ENCODE measurements at regions not wholly inside any gene's neighbourhood (a gene's known extent, or its start where the extent isn't known, plus 50 kb on each side); places are given as distances from the start of the nearest gene placed in this dataset.

- POLR2A ChIA-PET: no interaction called here
- TF ChIP-seq E2F5 (CRISPR knock-in tag; IDR thresholded peaks at IDR 0.05) (no peak), NR2C2 (CRISPR knock-in tag; IDR thresholded peaks at IDR 0.05) (no peak), NFE2L1 (CRISPR knock-in tag; IDR thresholded peaks at IDR 0.05) (no peak), TP53 (CRISPR knock-in tag; IDR thresholded peaks at IDR 0.05) (no peak), ZNF232 (CRISPR knock-in tag; IDR thresholded peaks at IDR 0.05) (no peak), TCF7 (CRISPR knock-in tag; IDR thresholded peaks at IDR 0.05; ENCODE audit: low read depth) (no peak), ZSCAN18 (CRISPR knock-in tag; IDR thresholded peaks at IDR 0.05) (no peak), CTCF (IDR thresholded peaks at IDR 0.05) (no peak), NR3C1 (CRISPR knock-in tag; conservative IDR thresholded peaks at IDR 0.05; ENCODE audit: low read depth) (no peak), IRF2 (CRISPR knock-in tag; IDR thresholded peaks at IDR 0.05; ENCODE audit: borderline replicate concordance, low read depth) (no peak), SMAD4 (CRISPR knock-in tag; IDR thresholded peaks at IDR 0.05) (no peak), NFATC4 (CRISPR knock-in tag; IDR thresholded peaks at IDR 0.05) (no peak), RELA (CRISPR knock-in tag; IDR thresholded peaks at IDR 0.05; ENCODE audit: borderline replicate concordance) (no peak), RORB (CRISPR knock-in tag; IDR thresholded peaks at IDR 0.05) (no peak), FOXJ3 (CRISPR knock-in tag; IDR thresholded peaks at IDR 0.05; ENCODE audit: borderline replicate concordance) (no peak)
- Mint-ChIP-seq H3K4me1 (peaks cover 5% of the 10 kb centered on the region), H3K9me3 (peaks cover 29% of the 10 kb centered on the region), H3K27me3 (ENCODE audit: low read depth) (no peaks in the 10 kb centered on the region), H3K4me3 (no peak overlapping the region), H3K36me3 (no peaks in the 10 kb centered on the region), H3K27ac (no peak overlapping the region)
- CTCF ChIA-PET: no interaction called here
- ATAC-seq (no peak), DNase-seq (ENCODE audit: low spot score) (no peak)
Observed at GRCh38 chr11:127972816-127973215, 614.5 kb downstream of the ETS1 start.

- peaks cover 5% of the 10 kb centered on the region for H3K4me1 Mint-ChIP-seq
- TF ChIP-seq JAZF1 (CRISPR knock-in tag; IDR thresholded peaks at IDR 0.05): no peak
- no peak for TF ChIP-seq ZNF138 (CRISPR knock-in tag; conservative IDR thresholded peaks at IDR 0.05)
- TF ChIP-seq CREB1 (CRISPR knock-in tag; IDR thresholded peaks at IDR 0.05): no peak
- no peak for TF ChIP-seq ZNF425 (CRISPR knock-in tag; conservative IDR thresholded peaks at IDR 0.05)
- TF ChIP-seq PRDM15 (CRISPR knock-in tag; IDR thresholded peaks at IDR 0.05): no peak
- TF ChIP-seq ARID4B (CRISPR knock-in tag; IDR thresholded peaks at IDR 0.05; ENCODE audit: borderline replicate concordance): no peak
- no peak for TF ChIP-seq FOXK1 (CRISPR knock-in tag; IDR thresholded peaks at IDR 0.05)
- no peak for TF ChIP-seq HMGA2 (CRISPR knock-in tag; IDR thresholded peaks at IDR 0.05)
- no peak for TF ChIP-seq ZNF232 (CRISPR knock-in tag; IDR thresholded peaks at IDR 0.05)
- no peak for TF ChIP-seq KAT7 (CRISPR knock-in tag; IDR thresholded peaks at IDR 0.05; ENCODE audit: borderline replicate concordance)
Observed at GRCh38 chr11:127971448-127971847, 615.9 kb downstream of the ETS1 start.

More at GRCh38 chr11:127971448-127971847, 615.9 kb downstream of the ETS1 start:
- ChIA-PET POLR2A (no interaction called here), CTCF (no interaction called here)
- H3K4me3 Mint-ChIP-seq: no peak overlapping the region
- no peaks in the 10 kb centered on the region for H3K27me3 Mint-ChIP-seq (ENCODE audit: low read depth)
- H3K9me3 Mint-ChIP-seq: peaks cover 20% of the 10 kb centered on the region
- H3K36me3 Mint-ChIP-seq: no peaks in the 10 kb centered on the region
- ATAC-seq (no peak), DNase-seq (ENCODE audit: low spot score) (no peak)
- H3K27ac Mint-ChIP-seq: no peak overlapping the region

All from WTC11 (cell line).